ENCODE measurements at regions not wholly inside any gene's neighbourhood (a gene's known extent, or its start where the extent isn't known, plus 50 kb on each side); places are given as distances from the start of the nearest gene placed in this dataset.

DNA sequence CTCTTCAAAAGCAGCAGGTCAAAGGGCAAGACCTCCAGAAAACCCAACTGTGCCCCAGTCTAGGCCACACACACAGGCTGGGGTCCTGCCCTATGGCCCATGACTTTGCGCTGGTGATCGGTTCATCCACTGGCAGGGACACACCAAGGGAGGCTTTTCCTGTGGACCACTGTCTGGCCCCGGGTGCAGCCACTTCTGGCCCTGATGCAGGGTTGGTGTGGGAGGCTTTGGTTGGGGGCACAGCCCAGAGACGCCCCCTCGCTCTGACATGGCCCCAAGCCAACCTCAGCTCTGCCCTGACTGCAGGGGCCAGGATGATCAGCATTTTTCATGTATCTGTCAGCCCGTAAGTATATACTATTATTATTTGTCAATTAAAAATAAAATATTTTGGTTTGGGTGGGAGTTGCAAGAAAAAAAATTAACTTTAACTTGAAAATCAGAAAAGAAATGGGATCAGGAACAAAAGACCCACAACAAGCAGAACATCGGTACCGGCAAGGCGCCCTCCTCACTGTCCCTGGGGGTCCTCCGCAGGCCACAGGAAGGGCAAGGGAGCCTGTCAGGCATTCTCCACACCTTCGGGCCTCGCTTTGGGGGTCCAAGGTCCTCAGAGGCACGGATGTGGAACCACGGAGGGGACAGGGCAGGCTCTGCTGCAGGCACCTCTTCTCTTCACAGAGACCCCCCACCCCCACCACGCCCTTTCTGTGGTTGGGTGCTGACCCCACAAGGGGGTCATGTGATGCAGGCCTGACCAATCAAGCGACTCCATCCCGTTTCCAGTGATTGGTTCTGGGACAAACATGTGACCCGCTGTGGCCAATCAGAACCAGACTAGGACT lies 181.5 kb upstream of the SFSWAP start:
- TF ChIP-seq, protein P1, sequence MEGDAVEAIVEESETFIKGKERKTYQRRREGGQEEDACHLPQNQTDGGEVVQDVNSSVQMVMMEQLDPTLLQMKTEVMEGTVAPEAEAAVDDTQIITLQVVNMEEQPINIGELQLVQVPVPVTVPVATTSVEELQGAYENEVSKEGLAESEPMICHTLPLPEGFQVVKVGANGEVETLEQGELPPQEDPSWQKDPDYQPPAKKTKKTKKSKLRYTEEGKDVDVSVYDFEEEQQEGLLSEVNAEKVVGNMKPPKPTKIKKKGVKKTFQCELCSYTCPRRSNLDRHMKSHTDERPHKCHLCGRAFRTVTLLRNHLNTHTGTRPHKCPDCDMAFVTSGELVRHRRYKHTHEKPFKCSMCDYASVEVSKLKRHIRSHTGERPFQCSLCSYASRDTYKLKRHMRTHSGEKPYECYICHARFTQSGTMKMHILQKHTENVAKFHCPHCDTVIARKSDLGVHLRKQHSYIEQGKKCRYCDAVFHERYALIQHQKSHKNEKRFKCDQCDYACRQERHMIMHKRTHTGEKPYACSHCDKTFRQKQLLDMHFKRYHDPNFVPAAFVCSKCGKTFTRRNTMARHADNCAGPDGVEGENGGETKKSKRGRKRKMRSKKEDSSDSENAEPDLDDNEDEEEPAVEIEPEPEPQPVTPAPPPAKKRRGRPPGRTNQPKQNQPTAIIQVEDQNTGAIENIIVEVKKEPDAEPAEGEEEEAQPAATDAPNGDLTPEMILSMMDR (IDR thresholded peaks at IDR 0.05; ENCODE audit: insufficient read depth, low read length), result no peak
- no peak for TF ChIP-seq GABPA (IDR thresholded peaks at IDR 0.05; ENCODE audit: low read depth)
